Gastrocnemius medialis (tissue), 4 donors: ENCODE measurements at regions not wholly inside any gene's neighbourhood (a gene's known extent, or its start where the extent isn't known, plus 50 kb on each side); places are given as distances from the start of the nearest gene placed in this dataset.

Experiments used
- POLR2A ChIP-seq, 2 donors: fragments of 450-650 bp; IDR thresholded peaks; one replicate each; pipeline ENCODE4 v1.6.1; 2017; ENCODE audit warnings: antibody characterized with exemption in 2 of 2, mild to moderate bottlenecking in 2 of 2, moderate library complexity in 2 of 2
- TF ChIP-seq, protein P1 (sequence below), 5 experiments: fragments of 450-650 bp in 3 of 5; fragments of 200-600 bp in 2 of 5; sonication (generic) in 2 of 5; IDR thresholded peaks in 4 of 5; conservative IDR thresholded peaks in 1 of 5; 1 replicate in 4 of 5; 2 replicates in 1 of 5; pipeline ENCODE4 v1.5.1; 2016 to 2019; ENCODE audit warnings: antibody characterized with exemption in 5 of 5, mild to moderate bottlenecking in 3 of 5, moderate library complexity in 3 of 5

DNA sequence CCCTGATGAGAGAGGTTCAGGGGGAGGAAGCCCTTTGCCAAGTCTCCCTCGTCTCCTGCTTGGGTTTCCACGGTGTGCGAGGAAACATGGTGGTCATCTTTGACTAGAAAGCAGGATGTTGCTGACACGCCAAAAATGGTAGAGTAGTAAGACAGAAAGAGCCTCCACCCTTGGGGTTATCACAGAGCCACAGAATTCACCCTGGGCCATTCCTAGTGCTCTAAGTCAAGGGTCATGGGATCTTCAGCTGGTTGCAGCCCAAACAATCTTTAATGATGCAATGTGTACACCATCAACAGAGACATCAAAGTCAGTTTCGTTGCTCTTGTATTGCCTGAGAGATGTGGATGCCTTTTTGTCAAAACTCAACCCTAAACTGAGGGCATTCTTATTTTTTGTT, 201.9 kb downstream of the LY86 start:
- TF ChIP-seq, protein P1, sequence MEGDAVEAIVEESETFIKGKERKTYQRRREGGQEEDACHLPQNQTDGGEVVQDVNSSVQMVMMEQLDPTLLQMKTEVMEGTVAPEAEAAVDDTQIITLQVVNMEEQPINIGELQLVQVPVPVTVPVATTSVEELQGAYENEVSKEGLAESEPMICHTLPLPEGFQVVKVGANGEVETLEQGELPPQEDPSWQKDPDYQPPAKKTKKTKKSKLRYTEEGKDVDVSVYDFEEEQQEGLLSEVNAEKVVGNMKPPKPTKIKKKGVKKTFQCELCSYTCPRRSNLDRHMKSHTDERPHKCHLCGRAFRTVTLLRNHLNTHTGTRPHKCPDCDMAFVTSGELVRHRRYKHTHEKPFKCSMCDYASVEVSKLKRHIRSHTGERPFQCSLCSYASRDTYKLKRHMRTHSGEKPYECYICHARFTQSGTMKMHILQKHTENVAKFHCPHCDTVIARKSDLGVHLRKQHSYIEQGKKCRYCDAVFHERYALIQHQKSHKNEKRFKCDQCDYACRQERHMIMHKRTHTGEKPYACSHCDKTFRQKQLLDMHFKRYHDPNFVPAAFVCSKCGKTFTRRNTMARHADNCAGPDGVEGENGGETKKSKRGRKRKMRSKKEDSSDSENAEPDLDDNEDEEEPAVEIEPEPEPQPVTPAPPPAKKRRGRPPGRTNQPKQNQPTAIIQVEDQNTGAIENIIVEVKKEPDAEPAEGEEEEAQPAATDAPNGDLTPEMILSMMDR (IDR thresholded peaks at IDR 0.05 in 4 of 5, conservative IDR thresholded peaks at IDR 0.05 in 1 of 5) = no peak
- TF ChIP-seq POLR2A (IDR thresholded peaks at IDR 0.05) = no peak
